ENCODE measurements at regions not wholly inside any gene's neighbourhood (a gene's known extent, or its start where the extent isn't known, plus 50 kb on each side); places are given as distances from the start of the nearest gene placed in this dataset.
A peak's percentile ranks its signal among the peaks of the same experiment; 100 is the strongest.

DNA sequence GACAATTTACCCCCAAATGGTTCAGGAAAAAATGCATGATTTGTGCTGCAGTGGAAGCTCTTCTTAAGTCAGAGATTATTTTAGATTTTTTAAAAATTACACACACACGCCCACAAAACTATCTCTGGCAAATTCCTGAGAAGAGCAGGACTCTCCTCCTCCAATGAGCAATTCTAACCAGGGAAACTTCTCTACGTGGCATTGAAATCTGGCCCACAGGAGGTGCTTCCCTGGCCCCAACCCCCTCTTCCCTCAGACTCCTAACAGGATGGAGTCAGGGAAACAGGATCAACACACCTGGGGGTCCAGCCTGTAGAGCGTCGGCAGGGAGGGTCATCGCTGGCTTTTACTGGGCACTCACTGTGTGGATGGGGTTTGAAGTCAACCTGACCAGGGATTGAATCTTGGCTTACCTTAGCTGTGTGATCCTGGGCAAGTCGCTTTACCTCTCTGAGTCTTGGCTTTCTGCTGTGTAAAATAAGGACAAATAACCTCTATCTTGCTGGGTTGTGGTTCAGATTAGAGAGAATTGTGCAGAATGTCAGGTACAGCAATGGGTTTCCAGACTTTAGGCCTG lies 65.4 kb upstream of the ASAP2 start:
- Histone ChIP-seq H2BK120ac (ENCODE audit: low read depth, low read length) (no peak overlapping the region), H2BK15ac (ENCODE audit: low read length) (no peak overlapping the region), H3K79me1 (ENCODE audit: low read depth, low read length) (no peaks in the 10 kb centered on the region), H3K9me3 (replicated peaks in 1 of 2; ENCODE audit: control insufficient read depth in 2 of 2, insufficient read depth in 1 of 2, low read depth in 1 of 2, low read length in 2 of 2) (no peaks in the 10 kb centered on the region), H2BK12ac (ENCODE audit: low read length) (no peak overlapping the region), H3K4me2 (ENCODE audit: insufficient read depth, low read length, poor library complexity, severe bottlenecking) (no peak overlapping the region), H3K14ac (ENCODE audit: low read length) (no peak overlapping the region), H3K36me3 (replicated peaks in 1 of 2; ENCODE audit: control insufficient read depth in 2 of 2, insufficient read depth in 2 of 2, low read length in 2 of 2) (no peaks in the 10 kb centered on the region), H3K18ac (ENCODE audit: low read length) (no peak overlapping the region), H3K4me1 (ENCODE audit: control insufficient read depth in 2 of 2, insufficient read depth in 1 of 2, low read depth in 1 of 2, low read length in 2 of 2) (peaks cover 4 to 5% of the 10 kb centered on the region in 2 donors), H3K27me3 (ENCODE audit: control insufficient read depth in 3 of 3, insufficient read depth in 3 of 3, low read depth in 1 of 3, low read length in 3 of 3) (peaks cover 0 to 24% (median 7%) of the 10 kb centered on the region in 3 experiments), H4K8ac (ENCODE audit: low read depth, low read length) (no peak overlapping the region), H2AFZ (ENCODE audit: low read length) (no peak overlapping the region), H4K91ac (ENCODE audit: low read depth, low read length, poor library complexity) (no peak overlapping the region), H2AK5ac (ENCODE audit: low read depth, low read length) (no peak overlapping the region), H3K9ac (ENCODE audit: low read depth, low read length, poor library complexity) (no peak overlapping the region), H3K4me3 (ENCODE audit: low read length in 2 of 2) (no peak overlapping the region), H2BK5ac (ENCODE audit: low read length) (no peak overlapping the region), H3K4ac (ENCODE audit: low read length) (no peak overlapping the region), H3K23ac (ENCODE audit: low read depth, low read length, poor library complexity) (no peak overlapping the region), H3K27ac (replicated peaks; ENCODE audit: low read length) (no peak overlapping the region)
- no peak for DNase-seq (ENCODE audit: low spot score)
- no CpG with 5 or more reads among the region's 6 CpGs for WGBS, 2 donors (ENCODE audit: extremely low coverage in 2 of 2, insufficient read length in 2 of 2, insufficient replicate concordance in 1 of 2)

DNA sequence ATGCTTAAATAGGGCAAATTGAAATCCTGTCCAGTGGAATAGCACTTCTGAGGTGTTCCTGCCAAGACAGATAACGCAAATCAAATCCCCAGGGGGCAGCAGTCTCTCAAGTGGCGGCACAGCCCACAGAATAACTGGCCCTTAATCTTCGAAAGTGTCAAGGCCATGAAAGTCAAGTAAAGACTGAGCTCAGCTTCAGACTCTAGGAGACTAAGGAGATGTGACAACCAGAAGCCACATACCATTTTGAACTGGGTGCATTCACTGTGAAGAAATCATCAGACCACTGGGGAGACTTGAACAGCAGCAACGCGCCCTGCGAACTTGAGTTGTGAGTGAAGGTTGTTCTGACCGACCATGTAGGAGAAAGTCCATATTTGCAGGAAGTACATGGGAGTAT lies 66.0 kb upstream of the ASAP2 start:
- Histone ChIP-seq H3K27ac (replicated peaks; ENCODE audit: low read length) (no peak overlapping the region), H3K79me1 (ENCODE audit: low read depth, low read length) (no peaks in the 10 kb centered on the region), H2BK15ac (ENCODE audit: low read length) (no peak overlapping the region), H2BK5ac (ENCODE audit: low read length) (no peak overlapping the region), H2AFZ (ENCODE audit: low read length) (no peak overlapping the region), H3K23ac (ENCODE audit: low read depth, low read length, poor library complexity) (no peak overlapping the region), H3K14ac (ENCODE audit: low read length) (no peak overlapping the region), H3K4me3 (ENCODE audit: low read length in 2 of 2) (no peak overlapping the region), H2BK120ac (ENCODE audit: low read depth, low read length) (no peak overlapping the region), H3K4ac (ENCODE audit: low read length) (no peak overlapping the region), H3K18ac (ENCODE audit: low read length) (no peak overlapping the region), H3K4me1 (ENCODE audit: control insufficient read depth in 2 of 2, insufficient read depth in 1 of 2, low read depth in 1 of 2, low read length in 2 of 2) (peaks cover 4 to 5% of the 10 kb centered on the region in 2 donors), H3K9me3 (replicated peaks in 1 of 2; ENCODE audit: control insufficient read depth in 2 of 2, insufficient read depth in 1 of 2, low read depth in 1 of 2, low read length in 2 of 2) (no peaks in the 10 kb centered on the region), H2BK12ac (ENCODE audit: low read length) (no peak overlapping the region), H2AK5ac (ENCODE audit: low read depth, low read length) (no peak overlapping the region), H4K91ac (ENCODE audit: low read depth, low read length, poor library complexity) (no peak overlapping the region), H3K4me2 (ENCODE audit: insufficient read depth, low read length, poor library complexity, severe bottlenecking) (no peak overlapping the region), H3K9ac (ENCODE audit: low read depth, low read length, poor library complexity) (no peak overlapping the region), H4K8ac (ENCODE audit: low read depth, low read length) (no peak overlapping the region), H3K36me3 (replicated peaks in 1 of 2; ENCODE audit: control insufficient read depth in 2 of 2, insufficient read depth in 2 of 2, low read length in 2 of 2) (no peaks in the 10 kb centered on the region), H3K27me3 (ENCODE audit: control insufficient read depth in 3 of 3, insufficient read depth in 3 of 3, low read depth in 1 of 3, low read length in 3 of 3) (peaks cover 0 to 24% (median 7%) of the 10 kb centered on the region in 3 experiments)
- DNase-seq (ENCODE audit: low spot score), result no peak
- no CpG with 5 or more reads among the region's 7 CpGs for WGBS, 2 donors (ENCODE audit: extremely low coverage in 2 of 2, insufficient read length in 2 of 2, insufficient replicate concordance in 1 of 2)

DNA sequence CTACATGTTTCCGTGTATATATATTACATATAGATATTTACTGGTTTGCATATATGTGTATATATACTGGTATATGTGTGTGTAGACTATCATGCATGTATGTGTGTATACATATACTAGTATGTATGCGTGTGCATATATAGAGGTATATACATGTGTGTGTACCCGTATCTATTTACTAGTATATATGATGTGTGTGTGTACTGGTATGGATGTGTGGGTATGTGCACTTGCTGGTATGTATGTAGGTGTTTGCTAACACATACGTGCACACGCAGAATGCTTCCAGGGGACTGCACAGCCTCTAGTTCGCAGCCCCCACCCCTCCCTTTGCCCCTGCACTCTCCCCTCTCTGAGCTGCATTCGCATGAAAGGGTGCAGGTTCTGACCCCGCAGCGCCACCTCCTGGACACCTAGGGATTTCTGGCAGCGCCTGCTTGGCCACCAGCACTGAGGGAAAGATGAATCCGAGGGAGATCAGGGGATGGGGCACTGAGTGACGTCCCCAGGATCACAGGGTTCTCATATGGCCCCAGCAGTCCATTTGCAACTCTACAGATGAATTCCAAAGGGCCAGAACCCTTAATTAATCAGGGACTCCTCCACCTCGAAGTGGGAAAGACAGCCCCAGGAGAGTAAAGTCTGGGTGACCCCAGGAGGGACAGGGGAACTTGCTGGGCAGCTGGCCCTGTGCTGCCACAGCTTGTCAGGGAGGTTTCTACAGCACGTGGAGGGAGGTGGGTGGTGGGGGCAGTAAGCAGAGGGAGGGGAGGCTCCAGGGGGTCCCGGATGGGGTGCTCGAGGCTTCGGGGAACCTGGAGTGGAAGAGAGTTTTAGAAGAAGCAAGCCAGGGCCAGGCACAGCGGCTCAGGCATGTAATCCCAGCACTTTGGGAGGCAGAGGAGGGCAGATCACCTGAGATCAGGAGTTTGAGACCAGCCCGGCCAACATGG lies 66.8 kb upstream of the ASAP2 start:
- WGBS, 2 donors (ENCODE audit: extremely low coverage in 2 of 2, insufficient read length in 2 of 2, insufficient replicate concordance in 1 of 2), result no CpG with 5 or more reads among the region's 19 CpGs
- Histone ChIP-seq H2BK120ac (ENCODE audit: low read depth, low read length) (no peak overlapping the region), H3K4me3 (ENCODE audit: low read length in 2 of 2) (no peak overlapping the region)

More for the DNA sequence above, 66.8 kb upstream of the ASAP2 start:
- Histone ChIP-seq H3K18ac (ENCODE audit: low read length) (no peak overlapping the region), H3K27me3 (ENCODE audit: control insufficient read depth in 3 of 3, insufficient read depth in 3 of 3, low read depth in 1 of 3, low read length in 3 of 3) (peaks cover 0 to 18% (median 7%) of the 10 kb centered on the region in 3 experiments), H2AFZ (ENCODE audit: low read length) (peak overlapping the region; percentile 70), H3K23ac (ENCODE audit: low read depth, low read length, poor library complexity) (no peak overlapping the region), H2BK15ac (ENCODE audit: low read length) (no peak overlapping the region), H3K4ac (ENCODE audit: low read length) (no peak overlapping the region), H4K8ac (ENCODE audit: low read depth, low read length) (no peak overlapping the region), H2BK5ac (ENCODE audit: low read length) (no peak overlapping the region), H3K14ac (ENCODE audit: low read length) (no peak overlapping the region), H3K4me1 (ENCODE audit: control insufficient read depth in 2 of 2, insufficient read depth in 1 of 2, low read depth in 1 of 2, low read length in 2 of 2) (peaks cover 4 to 5% of the 10 kb centered on the region in 2 donors), H2BK12ac (ENCODE audit: low read length) (no peak overlapping the region), H3K36me3 (replicated peaks in 1 of 2; ENCODE audit: control insufficient read depth in 2 of 2, insufficient read depth in 2 of 2, low read length in 2 of 2) (no peaks in the 10 kb centered on the region), H3K9me3 (replicated peaks in 1 of 2; ENCODE audit: control insufficient read depth in 2 of 2, insufficient read depth in 1 of 2, low read depth in 1 of 2, low read length in 2 of 2) (no peaks in the 10 kb centered on the region), H3K9ac (ENCODE audit: low read depth, low read length, poor library complexity) (no peak overlapping the region), H3K4me2 (ENCODE audit: insufficient read depth, low read length, poor library complexity, severe bottlenecking) (no peak overlapping the region), H3K27ac (replicated peaks; ENCODE audit: low read length) (no peak overlapping the region), H3K79me1 (ENCODE audit: low read depth, low read length) (no peaks in the 10 kb centered on the region), H4K91ac (ENCODE audit: low read depth, low read length, poor library complexity) (no peak overlapping the region), H2AK5ac (ENCODE audit: low read depth, low read length) (no peak overlapping the region)
- DNase-seq (ENCODE audit: low spot score), result peak; percentile 63

Data from neuronal stem cell (in vitro differentiated cells).